Esophagus squamous epithelium (tissue), 5 donors: ENCODE measurements at regions not wholly inside any gene's neighbourhood (a gene's known extent, or its start where the extent isn't known, plus 50 kb on each side); places are given as distances from the start of the nearest gene placed in this dataset.

Source experiments
- DNase-seq: peaks from one replicate; lab custom pipeline; 2025; lab: John Stamatoyannopoulos, UW
- H3K27ac ChIP-seq, 4 donors: fragments of 200-600 bp; sonication (generic); one replicate each; pipeline ENCODE4 v1.5.1; 2016 to 2019; ENCODE audit warnings: mild to moderate bottlenecking in 1 of 4
- H3K27me3 ChIP-seq, 4 donors: fragments of 200-600 bp; sonication (generic); 1 replicate in 3 of 4; 2 replicates in 1 of 4; pipeline versions ENCODE4 v1.5.1 to v1.6.0; 2017 to 2021; ENCODE audit warnings: antibody characterized with exemption in 1 of 4
- H3K36me3 ChIP-seq, 3 donors: fragments of 200-600 bp; sonication (generic); one replicate each; pipeline ENCODE4 v1.5.1; 2016 to 2019
- H3K4me1 ChIP-seq, 3 donors: fragments of 200-600 bp; sonication (generic); one replicate each; pipeline ENCODE4 v1.5.1; 2017 to 2019
- H3K4me3 ChIP-seq, 4 donors: fragments of 200-600 bp; sonication (generic); 1 replicate in 3 of 4; 2 replicates in 1 of 4; pipeline ENCODE4 v1.5.1; 2016 to 2019; ENCODE audit warnings: mild to moderate bottlenecking in 2 of 4, moderate library complexity in 1 of 4
- H3K9me3 ChIP-seq, 3 donors: fragments of 200-600 bp; sonication (generic); one replicate each; pipeline ENCODE4 v1.5.1; 2016 to 2019
- CTCF ChIP-seq, 6 experiments: fragments of 450-650 bp in 4 of 6; fragments of 200-600 bp in 2 of 6; sonication (generic) in 2 of 6; IDR thresholded peaks; one replicate each; pipeline ENCODE4 v1.5.1; 2016 to 2019; ENCODE audit warnings: antibody characterized with exemption in 6 of 6, mild to moderate bottlenecking in 4 of 6, moderate library complexity in 4 of 6
- POLR2A ChIP-seq, 4 donors: fragments of 450-650 bp; IDR thresholded peaks; one replicate each; pipeline ENCODE4 v1.6.1; 2017; ENCODE audit warnings: antibody characterized with exemption in 4 of 4, mild to moderate bottlenecking in 4 of 4, moderate library complexity in 3 of 4
- WGBS, 2 donors: methylation state at CpG; one replicate each; pipeline ENCODE4 v1.1.5; 2018; 5-methylcytosine and 5-hydroxymethylcytosine counted together
- intact Hi-C: fragments of 100-400 bp; cut with DNase I; formaldehyde crosslinking; loops from one replicate; pipeline ENCODE4 v1.15.0; 2022
- donor health status: DM: yes; HTN: yes; CAD: no.

GRCh38 chr4:182137343-182137742 is 105.9 kb upstream of the TENM3 start:
- Histone ChIP-seq H3K4me3 (no peak overlapping the region), H3K27me3 (peaks cover 0 to 56% (median 0%) of the 10 kb centered on the region in 4 donors), H3K27ac (no peak overlapping the region), H3K4me1 (peaks cover 0 to 9% (median 0%) of the 10 kb centered on the region in 3 donors), H3K9me3 (no peaks in the 10 kb centered on the region), H3K36me3 (no peaks in the 10 kb centered on the region)
- 62 to 64% methylated on average over 4 of the region's 4 CpGs for WGBS, 2 donors
- intact Hi-C loops, result no loop called here
- DNase-seq, result no peak
- no peak for TF ChIP-seq CTCF (IDR thresholded peaks at IDR 0.05)
- TF ChIP-seq POLR2A (IDR thresholded peaks at IDR 0.05), result no peak

GRCh38 chr4:182139491-182139890 is 103.7 kb upstream of the TENM3 start:
- Histone ChIP-seq H3K9me3 (no peaks in the 10 kb centered on the region), H3K27ac (no peak overlapping the region), H3K4me3 (no peak overlapping the region), H3K4me1 (peaks cover 3 to 30% (median 14%) of the 10 kb centered on the region in 3 donors), H3K27me3 (peaks cover 0 to 78% (median 0%) of the 10 kb centered on the region in 4 donors), H3K36me3 (no peaks in the 10 kb centered on the region)
- DNase-seq, result no peak
- intact Hi-C loops, result no loop called here
- 56 to 57% methylated on average over 13 of the region's 13 CpGs for WGBS, 2 donors
- no peak for TF ChIP-seq CTCF (IDR thresholded peaks at IDR 0.05)
- TF ChIP-seq POLR2A (IDR thresholded peaks at IDR 0.05), result no peak

- Histone ChIP-seq H3K36me3 (no peaks in the 10 kb centered on the region), H3K4me1 (peaks cover 3 to 38% (median 18%) of the 10 kb centered on the region in 3 donors), H3K27ac (no peak overlapping the region), H3K27me3 (peaks cover 0 to 88% (median 2%) of the 10 kb centered on the region in 4 donors), H3K4me3 (no peak overlapping the region), H3K9me3 (no peaks in the 10 kb centered on the region)
- intact Hi-C loops, result no loop called here
- WGBS, 2 donors, result 49% methylated on average over 11 to 16 of the region's 16 CpGs
- DNase-seq, result no peak
- TF ChIP-seq POLR2A (IDR thresholded peaks at IDR 0.05), result no peak
- no peak for TF ChIP-seq CTCF (IDR thresholded peaks at IDR 0.05)
These were observed 102.7 kb upstream of the TENM3 start for GRCh38 chr4:182140547-182140946.

GRCh38 chr4:182141061-182141460 is 102.1 kb upstream of the TENM3 start:
- 27 to 45% methylated on average over 7 to 18 of the region's 26 CpGs for WGBS, 2 donors
- Histone ChIP-seq H3K9me3 (no peaks in the 10 kb centered on the region), H3K4me3 (no peak overlapping the region), H3K27ac (no peak overlapping the region), H3K27me3 (peaks cover 0 to 94% (median 2%) of the 10 kb centered on the region in 4 donors), H3K36me3 (no peaks in the 10 kb centered on the region), H3K4me1 (peaks cover 3 to 38% (median 18%) of the 10 kb centered on the region in 3 donors)
- intact Hi-C loops, result no loop called here
- DNase-seq, result no peak
- TF ChIP-seq CTCF (IDR thresholded peaks at IDR 0.05) (no peak), POLR2A (IDR thresholded peaks at IDR 0.05) (no peak)

- peak overlapping the region; percentile 47 to 73 (median 69) for H3K4me3 ChIP-seq
- WGBS, 2 donors, result 41 to 47% methylated on average over 19 to 35 of the region's 65 CpGs
These were observed 100.8 kb upstream of the TENM3 start for GRCh38 chr4:182142176-182143085.

More at GRCh38 chr4:182142176-182143085, 100.8 kb upstream of the TENM3 start:
- no peak for DNase-seq
- TF ChIP-seq CTCF (IDR thresholded peaks at IDR 0.05), result peak in 2 of 6 experiments; percentile 13 to 28
- no peak for TF ChIP-seq POLR2A (IDR thresholded peaks at IDR 0.05)
- Histone ChIP-seq H3K4me1 (peaks cover 3 to 38% (median 18%) of the 10 kb centered on the region in 3 donors), H3K27me3 (peaks cover 0 to 99% (median 2%) of the 10 kb centered on the region in 4 donors), H3K9me3 (no peaks in the 10 kb centered on the region), H3K27ac (no peak overlapping the region), H3K36me3 (no peaks in the 10 kb centered on the region)
- intact Hi-C loops, result no loop called here
